AG10803 (cell line): ENCODE measurements at regions not wholly inside any gene's neighbourhood (a gene's known extent, or its start where the extent isn't known, plus 50 kb on each side); places are given as distances from the start of the nearest gene placed in this dataset.
"Not testable (repeated sequence)": the region's sequence is repeated elsewhere in the genome, so short reads cannot be mapped to it uniquely, and the experiment has no call there.

Experiments
- DNase-seq: peaks from one replicate; pipeline ENCODE4 v3.0.0; 2010; ENCODE audit warnings: low read depth
- H3K4me3 ChIP-seq: 2 replicates; pipeline ENCODE4 v1.5.1; 2011; ENCODE audit warnings: mild to moderate bottlenecking, low read length, control low read depth
- CTCF ChIP-seq: conservative IDR thresholded peaks from 2 replicates; pipeline ENCODE4 v1.5.1; 2011; ENCODE audit warnings: mild to moderate bottlenecking, low read length, control low read depth, inconsistent platforms

- not testable (repeated sequence) for H3K4me3 ChIP-seq
- DNase-seq: peak; percentile 9
Observed at GRCh38 chr2:242010252-242011166, 141.0 kb downstream of the RTP5 start.

- no peak overlapping the region for H3K4me3 ChIP-seq
- DNase-seq: no peak
- TF ChIP-seq CTCF: no peak
Observed at GRCh38 chr2:242011167-242011513, 141.6 kb downstream of the RTP5 start.

GRCh38 chr2:242011516-242011915, 142.0 kb downstream of the RTP5 start:
- H3K4me3 ChIP-seq: no peak overlapping the region
- DNase-seq: peak; percentile 3
- TF ChIP-seq CTCF: no peak

- no peak for DNase-seq
Observed at GRCh38 chr2:242011991-242012764, 142.6 kb downstream of the RTP5 start.

GRCh38 chr2:242012956-242013764, 143.6 kb downstream of the RTP5 start:
- H3K4me3 ChIP-seq: no peak overlapping the region
- TF ChIP-seq CTCF: no peak
- no peak for DNase-seq

More at GRCh38 chr2:242011991-242012764, 142.6 kb downstream of the RTP5 start:
- H3K4me3 ChIP-seq: no peak overlapping the region
- TF ChIP-seq CTCF: no peak

- no peak for DNase-seq
- H3K4me3 ChIP-seq: no peak overlapping the region
- TF ChIP-seq CTCF: no peak
Observed at GRCh38 chr2:242013771-242014170, 144.2 kb downstream of the RTP5 start.
